Natural killer cell treated with Interleukin-12 subunit alpha and Interleukin-12 subunit beta and Interleukin-15 and Interleukin-18, amount 100 ng/mL, for 72 hours (primary cell): ENCODE measurements at regions not wholly inside any gene's neighbourhood (a gene's known extent, or its start where the extent isn't known, plus 50 kb on each side); places are given as distances from the start of the nearest gene placed in this dataset.
"Not testable (repeated sequence)": the region's sequence is repeated elsewhere in the genome, so short reads cannot be mapped to it uniquely, and the experiment has no call there.

Experiments used
- ATAC-seq, 2 donors: fragments of 150-1000 bp; cut with Tn5 transposase in 1 of 2; sonication (Bioruptor Pico), chemical (Tn5 transposase) in 1 of 2; 2 replicates each; pipeline ENCODE4 v1.10.0; 2021
- DNase-seq: peaks from one replicate; pipeline ENCODE4 v3.0.0; 2022; ENCODE audit warnings: low spot score
- H3K27ac Mint-ChIP-seq, 2 donors: 1 replicate in 1 of 2; 2 replicates in 1 of 2; pipeline ENCODE4 v1.8.0; 2022; ENCODE audit warnings: mixed read lengths in 2 of 2, mild to moderate bottlenecking in 1 of 2, moderate library complexity in 1 of 2
- H3K27me3 Mint-ChIP-seq, 2 donors: 1 replicate in 1 of 2; 2 replicates in 1 of 2; pipeline ENCODE4 v1.8.0; 2022; ENCODE audit warnings: mixed read lengths in 2 of 2
- H3K36me3 Mint-ChIP-seq: one replicate; pipeline ENCODE4 v1.8.0; 2022; ENCODE audit warnings: mixed read lengths
- H3K4me1 Mint-ChIP-seq, 2 donors: 1 replicate in 1 of 2; 2 replicates in 1 of 2; pipeline ENCODE4 v1.8.0; 2022; ENCODE audit warnings: low read depth in 2 of 2, mixed read lengths in 2 of 2, mild to moderate bottlenecking in 1 of 2
- H3K4me3 Mint-ChIP-seq: one replicate; pipeline ENCODE4 v1.8.0; 2022; ENCODE audit warnings: mixed read lengths
- H3K9me3 Mint-ChIP-seq: 2 replicates; pipeline ENCODE4 v1.8.0; 2022; ENCODE audit warnings: mixed read lengths

DNA sequence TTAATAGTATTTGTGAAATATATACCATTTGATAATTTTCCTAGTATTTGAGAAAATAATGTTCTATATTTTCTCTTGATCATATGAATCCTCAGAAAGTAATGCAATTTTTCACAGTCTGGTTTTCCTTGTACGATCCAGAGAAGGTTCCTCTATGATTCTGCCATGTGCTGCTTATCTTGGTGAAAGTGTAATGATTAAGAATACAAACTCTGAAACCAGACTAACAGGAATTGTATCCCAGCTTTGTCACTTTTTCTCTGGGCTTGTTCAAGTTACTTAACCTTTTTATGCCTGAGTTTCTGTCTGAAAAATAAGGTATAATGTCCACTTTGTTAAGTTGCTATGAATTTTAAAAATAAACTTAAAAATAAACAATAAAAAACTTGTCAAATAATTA lies 169.6 kb upstream of the ZNF804B start:
- ATAC-seq: no peak
- H3K9me3 Mint-ChIP-seq: peaks cover 18% of the 10 kb centered on the region

DNA sequence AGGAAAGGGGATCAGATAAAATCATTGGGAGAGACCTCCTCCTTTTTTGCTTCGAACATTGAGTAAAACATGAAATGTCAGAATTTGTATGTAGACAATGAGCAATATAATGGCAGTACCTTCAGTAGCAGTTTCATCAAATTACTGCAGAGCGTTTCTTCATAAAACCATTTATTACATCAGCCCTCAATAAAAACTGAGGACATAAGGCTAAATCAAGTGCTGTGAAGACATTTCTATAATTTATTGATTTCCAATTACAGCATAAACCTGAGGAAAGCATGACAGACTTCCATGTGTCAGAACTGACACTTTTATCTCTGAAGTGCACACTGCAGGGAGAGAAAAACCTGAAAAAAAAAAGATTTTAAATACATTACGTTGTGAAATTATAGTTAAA lies 172.6 kb upstream of the ZNF804B start:
- no peak overlapping the region for H3K4me3 Mint-ChIP-seq
- peaks cover 4% of the 10 kb centered on the region for H3K36me3 Mint-ChIP-seq
- no peak for DNase-seq
- H3K4me1 Mint-ChIP-seq: no peaks in the 10 kb centered on the region
- no peak for ATAC-seq
- H3K27ac Mint-ChIP-seq: no peak overlapping the region
- peaks cover 11% of the 10 kb centered on the region for H3K9me3 Mint-ChIP-seq
- H3K27me3 Mint-ChIP-seq: no peaks in the 10 kb centered on the region

More for the DNA sequence above, 169.6 kb upstream of the ZNF804B start:
- Mint-ChIP-seq H3K27ac (no peak overlapping the region), H3K36me3 (peaks cover 13% of the 10 kb centered on the region), H3K27me3 (no peaks in the 10 kb centered on the region), H3K4me3 (no peak overlapping the region), H3K4me1 (no peaks in the 10 kb centered on the region)
- DNase-seq: no peak

DNA sequence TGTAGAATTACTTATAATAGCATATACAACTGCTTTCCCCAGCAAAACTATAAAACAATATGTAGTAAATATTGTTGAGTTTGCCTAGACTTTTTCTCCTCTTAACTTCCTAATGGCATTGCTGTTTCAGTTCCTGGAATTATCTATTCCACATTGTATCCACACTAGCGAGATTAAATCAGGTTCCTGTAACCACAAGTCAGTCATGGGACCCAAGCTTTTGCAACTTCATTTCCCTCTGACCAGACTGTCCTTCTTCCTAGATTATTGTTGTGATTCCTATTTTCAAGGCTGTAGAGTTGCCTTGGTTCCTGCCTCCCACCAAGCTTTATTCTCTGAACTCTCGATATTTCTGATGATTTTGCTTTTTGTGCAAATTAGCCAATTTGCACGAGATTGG lies 173.3 kb upstream of the ZNF804B start:
- H3K27ac Mint-ChIP-seq: no peak overlapping the region
- no peaks in the 10 kb centered on the region for H3K4me1 Mint-ChIP-seq
- H3K27me3 Mint-ChIP-seq: no peaks in the 10 kb centered on the region
- ATAC-seq: no peak
- peaks cover 11% of the 10 kb centered on the region for H3K9me3 Mint-ChIP-seq
- DNase-seq: no peak
- peaks cover 4% of the 10 kb centered on the region for H3K36me3 Mint-ChIP-seq
- no peak overlapping the region for H3K4me3 Mint-ChIP-seq

DNA sequence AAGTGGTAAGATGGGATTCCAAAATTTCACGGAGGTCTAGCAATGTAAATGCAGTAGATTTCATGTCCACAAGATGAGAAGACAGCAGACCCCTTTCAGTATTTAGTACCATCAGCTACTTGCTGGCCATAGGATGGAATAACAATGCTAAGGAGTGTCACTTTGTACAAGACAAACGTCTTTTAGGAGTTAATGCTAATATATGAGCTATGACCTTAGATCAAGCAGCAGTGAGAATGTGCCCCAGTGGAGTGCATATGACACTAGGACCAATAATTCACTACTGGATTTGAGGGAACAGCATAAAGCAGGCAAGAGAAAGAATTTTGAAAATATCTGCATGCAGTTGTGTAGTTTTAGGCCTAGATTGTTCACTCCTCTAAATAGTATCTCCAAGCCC lies 182.8 kb upstream of the ZNF804B start:
- no peak overlapping the region for H3K4me3 Mint-ChIP-seq
- H3K36me3 Mint-ChIP-seq: no peaks in the 10 kb centered on the region
- H3K27me3 Mint-ChIP-seq: no peaks in the 10 kb centered on the region
- no peak for DNase-seq
- ATAC-seq: no peak
- no peaks in the 10 kb centered on the region for H3K4me1 Mint-ChIP-seq
- H3K27ac Mint-ChIP-seq: no peak overlapping the region
- H3K9me3 Mint-ChIP-seq: peaks cover 4% of the 10 kb centered on the region

DNA sequence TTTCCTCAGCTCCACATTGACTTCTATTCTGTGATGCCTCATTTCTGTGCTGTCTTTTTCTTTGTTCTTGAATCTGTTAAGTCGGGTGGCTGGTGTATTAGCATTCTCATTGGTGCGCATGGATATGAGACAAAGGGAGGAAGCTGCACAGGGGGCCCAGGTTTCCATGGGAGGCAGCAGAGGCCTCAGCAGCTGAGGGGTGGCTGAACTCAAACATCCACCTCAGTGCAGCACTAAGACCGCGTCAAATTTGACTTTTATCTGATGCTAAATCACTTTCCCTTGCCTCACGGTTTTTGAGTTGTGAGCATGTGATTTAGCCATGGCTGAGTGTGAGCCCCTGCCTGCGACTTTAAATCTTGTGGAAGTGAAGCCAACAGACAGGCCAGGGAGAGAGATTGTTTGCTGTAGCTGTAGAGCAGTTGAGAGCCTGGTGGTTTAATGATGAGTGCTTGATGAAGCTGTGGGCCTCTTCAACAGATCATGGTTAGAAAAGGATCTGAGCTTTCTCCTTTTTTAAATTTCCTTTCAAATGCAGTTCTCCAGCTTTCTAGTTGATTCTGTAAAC lies 193.3 kb upstream of the ZNF804B start:
- H3K36me3 Mint-ChIP-seq: no peaks in the 10 kb centered on the region
- ATAC-seq: no peak

DNA sequence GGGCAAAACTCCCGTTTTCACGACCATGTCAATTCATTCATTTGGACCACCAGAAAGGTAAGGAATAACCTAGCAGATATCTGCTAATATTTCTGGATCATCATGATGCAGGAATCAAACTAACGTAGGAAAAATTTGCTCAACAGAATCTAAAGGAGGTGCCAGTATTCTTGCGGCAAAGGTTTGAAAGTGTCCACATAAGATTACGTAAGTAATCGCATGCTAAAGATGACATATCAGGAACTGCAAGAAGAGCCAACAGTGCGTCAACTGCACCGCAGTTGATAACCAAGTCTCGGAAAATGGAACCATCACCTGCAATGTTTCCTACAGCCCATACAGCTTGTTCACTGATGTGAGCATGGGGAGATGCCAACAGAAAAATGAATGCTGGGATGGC lies 194.1 kb upstream of the ZNF804B start:
- Mint-ChIP-seq H3K4me1 (no peaks in the 10 kb centered on the region), H3K27ac (no peak overlapping the region), H3K9me3 (peaks cover 4% of the 10 kb centered on the region), H3K4me3 (no peak overlapping the region), H3K27me3 (no peaks in the 10 kb centered on the region), H3K36me3 (no peaks in the 10 kb centered on the region)
- ATAC-seq: no peak
- no peak for DNase-seq

More for the DNA sequence above, 193.3 kb upstream of the ZNF804B start:
- Mint-ChIP-seq H3K27ac (no peak overlapping the region), H3K4me1 (no peaks in the 10 kb centered on the region), H3K27me3 (no peaks in the 10 kb centered on the region), H3K9me3 (peaks cover 4% of the 10 kb centered on the region), H3K4me3 (no peak overlapping the region)
- DNase-seq: no peak

DNA sequence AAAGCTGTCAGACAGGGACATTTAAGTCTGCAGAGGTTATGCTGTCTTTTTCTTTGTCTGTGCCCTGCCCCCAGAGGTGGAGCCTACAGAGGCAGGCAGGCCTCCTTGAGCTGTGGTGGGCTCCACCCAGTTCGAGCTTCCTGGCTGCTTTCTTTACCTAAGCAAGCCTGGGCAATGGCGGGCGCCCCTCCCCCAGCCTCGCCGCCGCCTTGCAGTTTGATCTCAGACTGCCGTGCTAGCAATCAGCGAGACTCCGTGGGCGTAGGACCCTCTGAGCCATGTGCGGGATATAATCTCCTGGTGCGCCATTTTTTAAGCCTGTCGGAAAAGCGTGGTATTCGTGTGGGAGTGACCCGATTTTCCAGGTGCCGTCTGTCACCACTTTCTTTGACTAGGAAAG lies 203.1 kb upstream of the ZNF804B start:
- ATAC-seq, H3K4me3 Mint-ChIP-seq, DNase-seq, H3K27ac Mint-ChIP-seq, H3K36me3 Mint-ChIP-seq, H3K27me3 Mint-ChIP-seq, H3K4me1 Mint-ChIP-seq: not testable (repeated sequence)
- H3K9me3 Mint-ChIP-seq: peaks cover 22% of the 10 kb centered on the region

DNA sequence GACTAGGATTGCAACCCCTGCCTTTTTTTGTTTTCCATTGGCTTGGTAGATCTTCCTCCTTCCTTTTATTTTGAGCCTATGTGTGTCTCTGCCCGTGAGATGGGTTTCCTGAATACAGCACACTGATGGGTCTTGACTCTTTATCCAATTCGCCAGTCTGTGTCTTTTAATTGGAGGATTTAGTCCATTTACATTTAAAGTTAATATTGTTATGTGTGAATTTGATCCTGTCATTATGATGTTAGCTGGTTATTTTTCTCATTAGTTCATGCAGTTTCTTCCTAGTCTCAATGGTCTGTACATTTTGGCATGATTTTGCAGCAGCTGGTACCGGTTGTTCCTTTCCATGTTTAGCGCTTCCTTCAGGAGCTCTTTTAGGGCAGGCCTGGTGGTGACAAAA lies 204.7 kb upstream of the ZNF804B start:
- not testable (repeated sequence) for H3K27ac Mint-ChIP-seq, H3K4me3 Mint-ChIP-seq, H3K27me3 Mint-ChIP-seq, H3K4me1 Mint-ChIP-seq, ATAC-seq, H3K36me3 Mint-ChIP-seq, DNase-seq
- peaks cover 21% of the 10 kb centered on the region for H3K9me3 Mint-ChIP-seq

DNA sequence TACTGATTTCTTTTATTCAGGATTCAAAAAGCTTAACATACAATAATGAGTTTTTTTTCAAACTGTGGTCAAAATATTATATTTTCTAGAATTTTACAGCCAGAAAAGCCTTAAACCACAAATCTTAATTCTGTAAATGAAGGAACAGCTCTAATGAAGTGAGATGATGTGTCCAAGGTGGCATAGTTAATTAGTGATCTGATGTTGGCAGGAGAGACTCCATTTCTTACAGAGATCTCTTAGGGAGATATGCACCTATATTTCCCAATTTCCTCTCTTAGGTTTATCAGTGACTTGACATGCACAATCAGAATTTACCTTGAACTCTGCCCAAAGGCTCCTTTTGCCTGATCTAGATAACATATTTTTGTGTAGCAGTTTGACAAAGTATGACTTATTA lies 211.1 kb upstream of the ZNF804B start:
- H3K36me3 Mint-ChIP-seq: peaks cover 6% of the 10 kb centered on the region
- no peak overlapping the region for H3K27ac Mint-ChIP-seq
- peaks cover 10% of the 10 kb centered on the region for H3K9me3 Mint-ChIP-seq
- no peaks in the 10 kb centered on the region for H3K4me1 Mint-ChIP-seq
- no peaks in the 10 kb centered on the region for H3K27me3 Mint-ChIP-seq
- ATAC-seq (no peak), DNase-seq (no peak)
- H3K4me3 Mint-ChIP-seq: no peak overlapping the region

DNA sequence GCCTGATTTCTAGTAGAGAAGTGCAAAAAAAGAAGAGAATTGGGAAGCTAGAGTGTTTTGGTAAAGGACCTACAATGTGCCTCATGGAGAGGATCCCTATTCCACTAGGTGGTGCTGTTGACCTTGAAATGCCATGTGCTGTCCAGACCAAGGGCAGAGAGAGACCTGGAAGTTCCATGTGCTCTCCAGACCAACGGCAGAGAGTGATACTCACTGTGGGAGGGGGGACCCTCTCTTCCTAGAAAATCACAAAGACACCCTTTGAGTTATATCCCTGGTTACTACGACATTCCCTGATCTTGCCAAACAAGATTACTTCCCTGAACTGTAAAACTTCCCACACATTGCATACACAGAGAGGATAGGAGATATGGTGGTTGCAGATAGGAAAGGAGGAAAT lies 212.7 kb upstream of the ZNF804B start:
- ATAC-seq (no peak), DNase-seq (no peak)
- peaks cover 6% of the 10 kb centered on the region for H3K36me3 Mint-ChIP-seq
- H3K27ac Mint-ChIP-seq: no peak overlapping the region
- H3K4me3 Mint-ChIP-seq: no peak overlapping the region
- peaks cover 10% of the 10 kb centered on the region for H3K9me3 Mint-ChIP-seq
- H3K27me3 Mint-ChIP-seq: no peaks in the 10 kb centered on the region
- H3K4me1 Mint-ChIP-seq: no peaks in the 10 kb centered on the region

DNA sequence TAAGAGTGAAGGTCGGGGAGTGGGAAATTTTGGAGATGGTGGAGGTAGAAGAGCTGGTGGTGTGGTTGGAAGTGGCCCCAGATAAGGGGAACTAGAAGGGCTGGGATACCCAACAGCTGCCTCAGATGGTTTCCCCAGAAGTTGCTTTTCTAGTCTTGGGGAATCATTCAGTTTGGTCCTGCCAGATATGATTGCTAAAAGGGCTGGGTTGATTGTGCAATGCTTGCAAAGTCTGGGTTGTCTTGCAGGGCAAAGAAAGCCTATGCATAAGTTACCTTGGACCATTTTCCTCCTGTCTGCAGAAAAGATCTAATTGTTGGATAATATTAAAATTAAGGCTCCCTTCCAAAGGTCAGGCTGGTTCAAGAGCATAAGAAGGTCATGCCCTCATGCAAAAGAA lies 213.8 kb upstream of the ZNF804B start:
- no peak for DNase-seq
- Mint-ChIP-seq H3K4me3 (no peak overlapping the region), H3K36me3 (peaks cover 6% of the 10 kb centered on the region), H3K9me3 (peaks cover 19% of the 10 kb centered on the region), H3K27me3 (no peaks in the 10 kb centered on the region), H3K4me1 (no peaks in the 10 kb centered on the region), H3K27ac (no peak overlapping the region)
- no peak for ATAC-seq

DNA sequence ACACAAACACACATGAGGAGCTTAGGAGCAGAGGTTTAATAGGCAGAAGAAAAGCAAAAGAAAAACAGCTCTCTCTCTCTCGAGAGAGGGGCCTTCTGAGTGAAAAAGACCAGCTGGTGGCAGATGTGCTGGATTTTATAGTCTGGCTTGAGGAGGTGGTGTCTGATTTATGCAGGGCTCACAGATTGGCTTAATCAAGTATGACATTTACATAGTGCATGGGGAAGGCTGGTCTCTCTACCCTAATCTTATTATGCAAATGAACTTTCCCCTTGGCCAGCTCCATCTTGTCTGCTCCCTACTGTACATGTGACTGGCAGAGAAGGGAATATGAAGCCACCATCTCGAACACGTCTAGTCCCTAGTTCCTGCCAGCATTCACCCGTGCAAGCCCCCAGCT lies 219.5 kb upstream of the ZNF804B start:
- peaks cover 25% of the 10 kb centered on the region for H3K9me3 Mint-ChIP-seq

DNA sequence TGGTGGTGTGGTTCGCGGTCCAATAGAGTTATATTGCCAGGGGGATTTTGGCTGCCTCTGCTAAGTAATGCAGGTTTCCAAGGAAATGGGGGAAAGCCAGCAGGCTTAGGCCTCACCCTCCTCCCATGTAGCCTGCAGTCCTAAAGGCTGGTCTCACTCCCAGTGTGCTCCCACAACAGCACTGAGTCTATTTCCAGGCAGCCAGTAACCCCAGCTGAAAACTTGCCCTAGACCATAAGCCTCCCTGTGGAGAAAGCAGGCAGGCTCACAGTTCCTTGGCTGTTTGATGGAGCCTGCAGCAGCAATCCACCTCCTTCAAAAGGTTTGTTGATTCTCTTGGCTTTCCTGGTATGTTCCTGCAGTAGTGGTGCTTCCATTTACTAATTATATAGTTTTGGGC lies 220.0 kb upstream of the ZNF804B start:
- no peaks in the 10 kb centered on the region for H3K4me1 Mint-ChIP-seq
- DNase-seq (no peak), ATAC-seq (no peak)
- no peak overlapping the region for H3K27ac Mint-ChIP-seq
- H3K9me3 Mint-ChIP-seq: peaks cover 25% of the 10 kb centered on the region
- no peaks in the 10 kb centered on the region for H3K27me3 Mint-ChIP-seq
- H3K4me3 Mint-ChIP-seq: no peak overlapping the region
- no peaks in the 10 kb centered on the region for H3K36me3 Mint-ChIP-seq

More for the DNA sequence above, 219.5 kb upstream of the ZNF804B start:
- no peak for ATAC-seq
- no peaks in the 10 kb centered on the region for H3K4me1 Mint-ChIP-seq
- H3K4me3 Mint-ChIP-seq: no peak overlapping the region
- no peaks in the 10 kb centered on the region for H3K36me3 Mint-ChIP-seq
- H3K27ac Mint-ChIP-seq: no peak overlapping the region
- H3K27me3 Mint-ChIP-seq: no peaks in the 10 kb centered on the region
- no peak for DNase-seq

DNA sequence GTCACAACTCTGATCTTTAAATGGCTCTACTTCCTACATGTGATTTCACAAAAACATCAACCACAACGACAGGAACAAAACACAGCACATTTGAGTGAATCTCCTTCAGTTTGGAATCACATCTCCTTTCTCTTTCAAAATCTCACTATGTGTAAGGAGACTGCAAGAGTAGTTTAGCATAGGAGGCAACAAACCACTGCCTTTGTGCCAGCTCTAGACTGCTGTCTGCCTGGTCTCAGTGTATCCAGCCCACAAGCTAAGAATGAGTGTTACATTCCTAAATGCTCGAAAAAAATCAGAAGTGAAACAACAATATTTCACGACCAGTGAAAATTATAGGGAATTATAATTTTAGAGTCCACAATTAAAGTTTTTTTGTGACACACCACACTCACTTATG lies 217.0 kb upstream of the STEAP4 start:
- Mint-ChIP-seq H3K9me3 (peaks cover 18% of the 10 kb centered on the region), H3K4me3 (no peak overlapping the region), H3K27me3 (no peaks in the 10 kb centered on the region), H3K36me3 (peaks cover 5% of the 10 kb centered on the region), H3K27ac (no peak overlapping the region), H3K4me1 (no peaks in the 10 kb centered on the region)
- ATAC-seq (no peak), DNase-seq (no peak)

DNA sequence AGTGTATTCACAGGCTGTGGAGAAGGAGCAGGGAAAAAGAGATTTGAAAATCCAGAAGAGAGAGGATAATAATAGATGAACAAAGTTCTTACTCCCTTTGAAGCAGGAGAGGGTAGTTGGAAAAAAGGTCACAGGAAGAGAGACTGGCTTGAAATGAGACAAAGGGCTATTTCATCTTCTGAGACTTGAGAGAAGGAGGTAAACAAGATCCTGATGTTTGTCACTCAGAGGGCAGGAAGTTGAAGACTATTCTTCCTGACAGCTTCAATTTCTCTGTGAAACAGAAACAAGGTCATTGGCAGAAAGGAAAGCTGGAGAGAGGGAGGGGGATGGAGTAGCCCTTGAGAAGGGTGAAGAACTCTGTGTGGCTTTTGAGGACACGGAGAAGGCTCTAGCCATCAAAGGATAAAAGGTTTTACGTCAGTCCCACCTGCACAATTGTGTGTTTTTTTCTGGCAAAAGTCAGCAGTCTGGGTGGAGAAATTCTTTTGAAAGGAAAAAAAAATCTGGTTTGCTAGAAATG lies 216.1 kb upstream of the STEAP4 start:
- Mint-ChIP-seq H3K36me3 (peaks cover 5% of the 10 kb centered on the region), H3K27me3 (no peaks in the 10 kb centered on the region), H3K27ac (no peak overlapping the region), H3K4me3 (no peak overlapping the region), H3K9me3 (peaks cover 16% of the 10 kb centered on the region), H3K4me1 (no peaks in the 10 kb centered on the region)
- DNase-seq: no peak
- no peak for ATAC-seq
